ENCODE measurements at regions not wholly inside any gene's neighbourhood (a gene's known extent, or its start where the extent isn't known, plus 50 kb on each side); places are given as distances from the start of the nearest gene placed in this dataset.

- DNase-seq (ENCODE audit: low read depth): peak; percentile 62
These were observed 61.1 kb upstream of the ZMIZ1 start for GRCh38 chr10:79007421-79008319.

DNA sequence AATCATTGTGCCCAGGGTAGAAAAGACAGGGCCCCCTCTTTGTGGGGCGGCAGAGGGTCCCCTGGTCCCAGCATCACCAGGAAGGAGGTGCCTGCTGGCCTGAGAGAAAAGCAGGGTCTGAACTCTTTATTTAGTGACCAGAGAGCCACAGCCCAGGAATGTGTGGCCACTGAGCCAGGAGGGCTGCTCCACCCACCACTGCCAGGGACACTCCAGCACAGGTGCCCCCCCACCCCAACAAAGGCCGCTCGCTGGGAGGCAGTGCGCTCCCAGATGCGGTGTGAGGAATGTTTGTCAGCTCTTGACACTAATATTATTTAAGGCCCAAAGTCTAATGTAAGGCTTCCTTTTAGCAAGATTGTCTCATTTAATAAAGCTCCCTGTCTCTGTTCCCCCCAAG is 59.6 kb upstream of the ZMIZ1 start:
- DNase-seq (ENCODE audit: low read depth): no peak

DNA sequence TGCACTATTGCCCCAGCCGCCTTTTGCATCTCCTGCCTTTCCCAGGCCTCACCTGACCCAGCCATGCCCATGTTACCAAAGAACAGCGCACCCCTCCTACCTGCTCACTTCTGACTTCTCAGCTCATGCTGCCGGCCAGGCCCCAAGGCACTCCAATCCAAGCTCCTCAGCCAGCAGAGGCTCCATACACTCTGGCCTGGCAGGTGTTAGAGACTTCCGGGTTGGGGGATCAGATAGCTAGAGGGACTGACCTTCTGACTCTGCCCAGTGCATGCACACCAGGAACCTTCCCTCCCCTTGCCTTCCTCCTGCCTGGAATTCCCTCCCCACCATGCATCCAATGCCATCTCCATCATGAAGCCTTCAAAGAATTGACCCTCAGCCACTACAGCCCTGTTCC is 56.2 kb upstream of the ZMIZ1 start:
- no peak for DNase-seq (ENCODE audit: low read depth)

DNA sequence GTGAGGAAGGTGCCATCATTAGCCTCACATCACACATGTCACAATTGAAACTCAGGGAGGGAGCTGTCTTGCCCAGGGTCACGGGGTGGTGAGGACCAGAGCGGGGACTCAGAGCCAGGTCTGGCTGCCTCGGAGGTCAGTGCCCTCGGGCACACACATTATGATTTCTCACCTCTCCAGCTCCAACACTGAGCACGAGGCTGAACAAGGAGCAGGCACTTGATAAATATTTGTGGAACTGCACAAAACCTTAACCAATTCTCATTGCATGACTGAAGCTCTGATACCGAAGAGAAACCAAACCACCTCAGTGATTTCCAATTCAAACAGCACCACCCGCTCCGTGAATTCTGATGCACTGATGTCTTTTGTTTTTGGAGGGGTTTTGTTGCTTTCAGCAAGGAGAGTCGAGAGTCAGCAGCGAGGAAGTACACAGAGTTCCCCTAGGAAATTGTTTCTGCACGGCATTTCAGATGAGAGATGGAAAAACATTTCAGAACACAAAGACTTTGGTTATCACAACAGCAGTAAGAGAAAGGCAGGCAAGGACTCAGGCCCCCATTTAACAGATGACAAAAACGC is 55.3 kb upstream of the ZMIZ1 start:
- DNase-seq (ENCODE audit: low read depth): no peak

DNA sequence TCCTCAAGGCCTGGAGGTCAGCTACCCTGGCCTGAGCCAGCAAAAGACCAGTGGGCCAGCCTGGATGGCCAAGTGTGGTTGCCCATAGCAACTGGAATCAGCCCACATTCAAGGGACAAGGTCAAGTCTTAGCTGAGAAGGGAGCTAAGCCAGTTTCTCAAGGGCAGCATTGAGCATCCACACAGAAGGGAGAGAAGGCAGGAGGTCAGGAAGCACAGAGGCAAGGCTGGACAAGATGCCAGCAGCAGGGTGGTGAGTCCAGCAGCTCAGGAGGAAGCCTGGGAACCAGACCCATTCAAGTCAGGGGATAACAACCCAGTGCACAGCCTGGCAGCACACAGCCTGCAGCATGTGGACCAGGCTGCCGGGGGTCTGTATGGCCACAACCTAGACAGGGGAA is 54.0 kb upstream of the ZMIZ1 start:
- no peak for DNase-seq (ENCODE audit: low read depth)

GRCh38 chr10:79017882-79018520 is 50.8 kb upstream of the ZMIZ1 start:
- DNase-seq (ENCODE audit: low read depth): no peak

GRCh38 chr10:79018521-79019011 is 50.2 kb upstream of the ZMIZ1 start:
- peak; percentile 21 for DNase-seq (ENCODE audit: low read depth)
